ENCODE measurements at regions not wholly inside any gene's neighbourhood (a gene's known extent, or its start where the extent isn't known, plus 50 kb on each side); places are given as distances from the start of the nearest gene placed in this dataset.

DNA sequence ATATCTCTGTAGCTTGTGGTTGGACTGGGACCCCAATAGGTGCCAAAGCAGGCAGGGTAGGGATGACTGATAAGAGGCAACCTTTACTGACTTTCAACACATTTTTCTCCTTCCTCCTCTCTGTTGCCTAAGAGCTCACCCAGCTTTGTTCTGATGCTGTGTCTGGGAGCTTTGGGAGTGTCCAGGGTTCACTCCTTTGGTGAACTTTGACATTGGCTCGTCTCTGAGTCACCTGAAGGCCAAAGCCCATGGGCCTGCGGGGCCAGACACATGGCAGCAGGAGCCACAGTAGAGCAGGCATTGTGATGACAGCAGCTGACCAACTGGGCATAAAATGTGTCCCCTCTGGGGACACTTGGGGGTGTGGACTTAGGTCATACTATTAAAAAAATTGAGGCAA is 99.5 kb upstream of the ZNF644 start:
- BruUV-seq (replicated peaks) = no TSS peak
- intact Hi-C loops (cut with micrococcal nuclease; ENCODE audit: unreplicated experiment) = no loop called here
- Mint-ChIP-seq H3K4me3 (ENCODE audit: low read depth, unreplicated experiment) (no peak overlapping the region), H3K4me1 (ENCODE audit: low read depth, unreplicated experiment) (peaks cover 13% of the 10 kb centered on the region), H3K36me3 (ENCODE audit: insufficient read depth, unreplicated experiment) (no peaks in the 10 kb centered on the region), H3K27ac (ENCODE audit: unreplicated experiment) (no peak overlapping the region), H3K27me3 (ENCODE audit: unreplicated experiment) (no peaks in the 10 kb centered on the region), H3K9me3 (ENCODE audit: low read depth, unreplicated experiment) (no peaks in the 10 kb centered on the region)
- CTCF ChIA-PET = no interaction called here
- no peak for DNase-seq
- TF ChIP-seq CTCF (IDR thresholded peaks at IDR 0.05; ENCODE audit: unreplicated experiment) = no peak

DNA sequence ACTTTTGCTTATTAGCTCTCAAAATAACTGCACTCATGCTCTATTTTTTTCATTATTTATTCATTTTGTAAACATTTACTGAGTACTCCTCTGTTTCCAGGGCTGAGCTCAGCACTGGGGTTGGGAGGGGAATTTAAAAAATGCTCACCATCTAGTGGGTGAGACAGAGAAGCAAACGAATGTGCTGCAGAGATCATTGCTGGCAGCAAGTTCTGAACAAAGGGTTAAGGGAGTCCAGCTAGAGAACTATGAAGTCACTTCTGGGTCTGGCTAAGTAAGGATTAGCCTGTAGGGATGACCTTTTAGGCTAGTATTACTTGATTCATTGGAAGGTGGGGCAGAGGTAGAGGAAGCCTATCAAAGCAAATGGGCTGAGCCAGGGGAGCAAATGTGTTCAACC is 99.1 kb upstream of the ZNF644 start:
- intact Hi-C loops (cut with micrococcal nuclease; ENCODE audit: unreplicated experiment) = no loop called here
- no peak for DNase-seq
- no peaks in the 10 kb centered on the region for H3K27me3 Mint-ChIP-seq (ENCODE audit: unreplicated experiment)
- H3K9me3 Mint-ChIP-seq (ENCODE audit: low read depth, unreplicated experiment) = no peaks in the 10 kb centered on the region
- no peak overlapping the region for H3K27ac Mint-ChIP-seq (ENCODE audit: unreplicated experiment)
- H3K4me3 Mint-ChIP-seq (ENCODE audit: low read depth, unreplicated experiment) = no peak overlapping the region
- BruUV-seq (replicated peaks) = no TSS peak
- H3K36me3 Mint-ChIP-seq (ENCODE audit: insufficient read depth, unreplicated experiment) = no peaks in the 10 kb centered on the region
- peaks cover 13% of the 10 kb centered on the region for H3K4me1 Mint-ChIP-seq (ENCODE audit: low read depth, unreplicated experiment)
- CTCF ChIA-PET = no interaction called here
- TF ChIP-seq CTCF (IDR thresholded peaks at IDR 0.05; ENCODE audit: unreplicated experiment) = no peak

GRCh38 chr1:91120421-91120820 is 98.6 kb upstream of the ZNF644 start:
- intact Hi-C loops (cut with micrococcal nuclease; ENCODE audit: unreplicated experiment) = no loop called here
- no peaks in the 10 kb centered on the region for H3K27me3 Mint-ChIP-seq (ENCODE audit: unreplicated experiment)
- DNase-seq = no peak
- H3K4me3 Mint-ChIP-seq (ENCODE audit: low read depth, unreplicated experiment) = no peak overlapping the region
- no peak overlapping the region for H3K27ac Mint-ChIP-seq (ENCODE audit: unreplicated experiment)
- TF ChIP-seq CTCF (IDR thresholded peaks at IDR 0.05; ENCODE audit: unreplicated experiment) = no peak
- H3K36me3 Mint-ChIP-seq (ENCODE audit: insufficient read depth, unreplicated experiment) = no peaks in the 10 kb centered on the region
- no peaks in the 10 kb centered on the region for H3K9me3 Mint-ChIP-seq (ENCODE audit: low read depth, unreplicated experiment)
- H3K4me1 Mint-ChIP-seq (ENCODE audit: low read depth, unreplicated experiment) = peaks cover 13% of the 10 kb centered on the region
- BruUV-seq (replicated peaks) = no TSS peak
- CTCF ChIA-PET = no interaction called here

GRCh38 chr1:91104712-91105111 is 82.9 kb upstream of the ZNF644 start:
- CTCF ChIA-PET = interaction anchor here (0.9 kb wide), 1 partner anchor 13 kb away, joined by 3 read pairs; no protein-coding TSS in a partner anchor
- TF ChIP-seq CTCF (IDR thresholded peaks at IDR 0.05; ENCODE audit: unreplicated experiment) = no peak
- H3K4me3 Mint-ChIP-seq (ENCODE audit: low read depth, unreplicated experiment) = no peak overlapping the region
- H3K4me1 Mint-ChIP-seq (ENCODE audit: low read depth, unreplicated experiment) = peaks cover 16% of the 10 kb centered on the region
- H3K27me3 Mint-ChIP-seq (ENCODE audit: unreplicated experiment) = no peaks in the 10 kb centered on the region
- no peaks in the 10 kb centered on the region for H3K36me3 Mint-ChIP-seq (ENCODE audit: insufficient read depth, unreplicated experiment)
- intact Hi-C loops (cut with micrococcal nuclease; ENCODE audit: unreplicated experiment) = no loop called here
- DNase-seq = no peak
- H3K9me3 Mint-ChIP-seq (ENCODE audit: low read depth, unreplicated experiment) = no peaks in the 10 kb centered on the region
- H3K27ac Mint-ChIP-seq (ENCODE audit: unreplicated experiment) = no peak overlapping the region
- no TSS peak for BruUV-seq (replicated peaks)

DNA sequence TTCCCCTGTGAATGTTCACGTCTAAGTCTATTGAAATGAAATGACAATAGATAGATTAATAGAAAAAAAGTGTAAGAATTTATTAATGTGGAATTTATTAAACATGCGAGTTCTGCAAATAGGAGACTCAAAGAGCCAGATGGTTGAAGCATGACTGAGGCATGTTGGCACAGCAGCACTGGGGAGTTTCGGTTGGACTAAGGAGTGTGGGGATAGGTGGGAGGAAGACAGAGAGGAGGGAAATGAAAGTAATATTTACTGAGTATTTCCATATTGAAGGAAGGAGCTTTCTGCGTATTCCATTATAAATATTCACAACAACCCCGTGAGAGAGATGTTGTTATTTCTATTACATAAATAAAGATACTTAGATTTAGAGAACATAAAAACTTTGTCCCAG is 79.5 kb upstream of the ZNF644 start:
- CTCF ChIA-PET = no interaction called here
- no TSS peak for BruUV-seq (replicated peaks)
- no peak for TF ChIP-seq CTCF (IDR thresholded peaks at IDR 0.05; ENCODE audit: unreplicated experiment)
- Mint-ChIP-seq H3K27me3 (ENCODE audit: unreplicated experiment) (no peaks in the 10 kb centered on the region), H3K9me3 (ENCODE audit: low read depth, unreplicated experiment) (no peaks in the 10 kb centered on the region), H3K27ac (ENCODE audit: unreplicated experiment) (no peak overlapping the region), H3K4me1 (ENCODE audit: low read depth, unreplicated experiment) (peaks cover 33% of the 10 kb centered on the region), H3K36me3 (ENCODE audit: insufficient read depth, unreplicated experiment) (no peaks in the 10 kb centered on the region), H3K4me3 (ENCODE audit: low read depth, unreplicated experiment) (no peak overlapping the region)
- intact Hi-C loops (cut with micrococcal nuclease; ENCODE audit: unreplicated experiment) = no loop called here
- DNase-seq = no peak

Measured in Calu3 (cell line).